Panc1 (cell line): ENCODE measurements at regions not wholly inside any gene's neighbourhood (a gene's known extent, or its start where the extent isn't known, plus 50 kb on each side); places are given as distances from the start of the nearest gene placed in this dataset.

Experiments used
- CTCF ChIP-seq: fragments of 450-650 bp; IDR thresholded peaks from 2 replicates; pipeline ENCODE4 v1.5.1; 2017; ENCODE audit warnings: mild to moderate bottlenecking
- SIN3A ChIP-seq: IDR thresholded peaks from 2 replicates; pipeline ENCODE4 v1.6.1; 2012; ENCODE audit warnings: low read depth, mild to moderate bottlenecking, low read length, moderate library complexity, borderline replicate concordance; ENCODE audit not compliant: insufficient read depth
- TCF7L2 ChIP-seq: IDR thresholded peaks from 2 replicates; pipeline ENCODE4 v1.6.1; 2011; ENCODE audit warnings: mild to moderate bottlenecking, low read depth, low read length, inconsistent platforms

GRCh38 chr13:104163866-104164630 lies 1097.8 kb upstream of the SLC10A2 start:
- TF ChIP-seq CTCF (no peak), TCF7L2 (no peak), SIN3A (no peak)
